CD8-positive, alpha-beta memory T cell (primary cell): ENCODE measurements at regions not wholly inside any gene's neighbourhood (a gene's known extent, or its start where the extent isn't known, plus 50 kb on each side); places are given as distances from the start of the nearest gene placed in this dataset.
"Not testable (repeated sequence)": the region's sequence is repeated elsewhere in the genome, so short reads cannot be mapped to it uniquely, and the experiment has no call there.

Experiments
- CTCF ChIA-PET: fragments of 350-600 bp; sonication (Branson Sonifier 250); formaldehyde crosslinking; loops from one replicate; lab custom pipeline; 2021; ENCODE audit warnings: antibody characterized with exemption; lab: Charles Lee
- POLR2A ChIA-PET: fragments of 350-600 bp; sonication (Branson Sonifier 250); formaldehyde crosslinking; loops from one replicate; lab custom pipeline; 2021; ENCODE audit warnings: antibody characterized with exemption; lab: Charles Lee
- DNase-seq, 5 donors: peaks; one replicate each; pipeline versions ENCODE4 v3.0.0 to v3.0.0-alpha.2; 2020 to 2022; ENCODE audit warnings: mixed read lengths in 1 of 5
- H3K27ac ChIP-seq: one replicate; pipeline ENCODE4 v1.7.0; 2013; ENCODE audit warnings: low read depth, mild to moderate bottlenecking, low read length, moderate library complexity
- H3K27me3 ChIP-seq: 2 replicates; pipeline ENCODE4 v1.7.0; 2013; ENCODE audit warnings: low read length, mild to moderate bottlenecking; ENCODE audit not compliant: insufficient read depth, poor library complexity, severe bottlenecking
- H3K36me3 ChIP-seq: 2 replicates; pipeline ENCODE4 v1.7.0; 2013; ENCODE audit warnings: mild to moderate bottlenecking, low read length, moderate library complexity; ENCODE audit not compliant: insufficient read depth
- H3K4me1 ChIP-seq: 2 replicates; pipeline ENCODE4 v1.7.0; 2013; ENCODE audit warnings: mild to moderate bottlenecking, low read length, moderate library complexity; ENCODE audit not compliant: insufficient read depth
- H3K4me3 ChIP-seq: 2 replicates; pipeline ENCODE4 v1.7.0; 2013; ENCODE audit warnings: mild to moderate bottlenecking, low read length
- H3K9me3 ChIP-seq: 2 replicates; pipeline ENCODE4 v1.7.0; 2013; ENCODE audit warnings: mild to moderate bottlenecking, low read length
- H3K27ac Mint-ChIP-seq, 8 donors: one replicate each; pipeline ENCODE4 v1.8.0; 2020 to 2021; ENCODE audit warnings: mixed read lengths in 8 of 8, mild to moderate bottlenecking in 6 of 8, inconsistent platforms in 3 of 8, moderate library complexity in 3 of 8
- H3K27me3 Mint-ChIP-seq, 2 donors: one replicate each; pipeline ENCODE4 v1.8.0; 2020 to 2021; ENCODE audit warnings: mixed read lengths in 2 of 2, mild to moderate bottlenecking in 1 of 2, moderate library complexity in 1 of 2
- H3K36me3 Mint-ChIP-seq, 3 donors: one replicate each; pipeline ENCODE4 v1.8.0; 2020 to 2021; ENCODE audit warnings: mixed read lengths in 3 of 3, inconsistent platforms in 1 of 3, mild to moderate bottlenecking in 1 of 3
- H3K4me1 Mint-ChIP-seq, 3 donors: one replicate each; pipeline ENCODE4 v1.8.0; 2020 to 2021; ENCODE audit warnings: mixed read lengths in 3 of 3, inconsistent platforms in 1 of 3, mild to moderate bottlenecking in 1 of 3
- H3K4me3 Mint-ChIP-seq, 7 donors: one replicate each; pipeline ENCODE4 v1.8.0; 2020 to 2021; ENCODE audit warnings: mixed read lengths in 7 of 7, mild to moderate bottlenecking in 6 of 7, moderate library complexity in 4 of 7, inconsistent platforms in 2 of 7
- H3K9me3 Mint-ChIP-seq, 5 donors: one replicate each; pipeline ENCODE4 v1.8.0; 2020 to 2022; ENCODE audit warnings: mixed read lengths in 5 of 5, mild to moderate bottlenecking in 3 of 5, moderate library complexity in 2 of 5, inconsistent platforms in 1 of 5

- H3K4me3 ChIP-seq, H3K27me3 ChIP-seq, H3K36me3 Mint-ChIP-seq, H3K36me3 ChIP-seq, H3K9me3 Mint-ChIP-seq, H3K27ac ChIP-seq, CTCF ChIA-PET, H3K4me1 Mint-ChIP-seq, H3K27me3 Mint-ChIP-seq, H3K27ac Mint-ChIP-seq, H3K4me3 Mint-ChIP-seq, POLR2A ChIA-PET, H3K9me3 ChIP-seq, DNase-seq, H3K4me1 ChIP-seq: not testable (repeated sequence)
Measured at GRCh38 chr21:5060364-5061083, 5460.9 kb upstream of the TPTE start.

- H3K27ac ChIP-seq, H3K9me3 Mint-ChIP-seq, H3K27ac Mint-ChIP-seq, H3K27me3 Mint-ChIP-seq, H3K4me1 ChIP-seq, H3K4me3 Mint-ChIP-seq, CTCF ChIA-PET, POLR2A ChIA-PET, H3K36me3 ChIP-seq, H3K27me3 ChIP-seq, H3K4me1 Mint-ChIP-seq, H3K9me3 ChIP-seq, H3K4me3 ChIP-seq, H3K36me3 Mint-ChIP-seq: not testable (repeated sequence)
- peak in 1 of 5 donors; percentile 13 for DNase-seq
Measured at GRCh38 chr21:5064581-5065142, 5456.7 kb upstream of the TPTE start.

GRCh38 chr21:5065240-5066211 lies 5455.9 kb upstream of the TPTE start:
- POLR2A ChIA-PET, H3K36me3 ChIP-seq, H3K9me3 Mint-ChIP-seq, H3K27ac Mint-ChIP-seq, H3K36me3 Mint-ChIP-seq, CTCF ChIA-PET, H3K27me3 Mint-ChIP-seq, H3K4me1 Mint-ChIP-seq, H3K4me3 ChIP-seq, H3K4me3 Mint-ChIP-seq, H3K9me3 ChIP-seq, H3K4me1 ChIP-seq, H3K27me3 ChIP-seq, H3K27ac ChIP-seq: not testable (repeated sequence)
- peak in 4 of 5 donors; percentile 45 to 70 (median 65) for DNase-seq

DNA sequence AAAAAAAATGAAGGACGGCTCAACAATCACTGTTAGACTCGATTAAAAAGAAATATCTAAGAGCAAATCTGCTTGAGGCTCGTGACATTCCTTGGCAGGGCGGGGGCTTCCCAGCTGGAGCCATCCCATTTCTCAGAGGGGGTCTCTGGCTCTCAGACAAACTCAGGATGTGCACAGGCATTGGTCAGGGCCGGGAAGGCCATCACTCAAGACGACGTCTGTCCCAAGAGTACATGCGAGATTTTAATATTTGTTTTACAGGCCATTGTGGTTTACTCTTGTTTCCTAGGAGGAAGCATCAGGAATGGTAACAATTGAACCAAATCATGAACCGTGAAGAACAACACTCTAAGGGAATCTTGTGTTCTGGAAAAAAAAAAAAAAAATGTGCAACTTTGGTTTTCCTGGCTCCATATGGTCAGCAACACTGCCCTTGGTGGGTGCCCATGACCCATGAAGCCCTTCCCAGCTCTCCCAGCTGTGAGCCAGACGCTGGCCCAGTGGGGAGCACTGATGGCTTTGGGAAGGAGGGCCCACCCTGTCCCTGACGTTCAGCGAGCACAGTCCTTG lies 5454.6 kb upstream of the TPTE start:
- H3K27me3 ChIP-seq, POLR2A ChIA-PET, DNase-seq, H3K27ac ChIP-seq, H3K36me3 ChIP-seq, H3K9me3 ChIP-seq, CTCF ChIA-PET, H3K4me3 Mint-ChIP-seq, H3K4me1 Mint-ChIP-seq, H3K36me3 Mint-ChIP-seq, H3K27ac Mint-ChIP-seq, H3K9me3 Mint-ChIP-seq, H3K4me3 ChIP-seq, H3K27me3 Mint-ChIP-seq, H3K4me1 ChIP-seq: not testable (repeated sequence)

DNA sequence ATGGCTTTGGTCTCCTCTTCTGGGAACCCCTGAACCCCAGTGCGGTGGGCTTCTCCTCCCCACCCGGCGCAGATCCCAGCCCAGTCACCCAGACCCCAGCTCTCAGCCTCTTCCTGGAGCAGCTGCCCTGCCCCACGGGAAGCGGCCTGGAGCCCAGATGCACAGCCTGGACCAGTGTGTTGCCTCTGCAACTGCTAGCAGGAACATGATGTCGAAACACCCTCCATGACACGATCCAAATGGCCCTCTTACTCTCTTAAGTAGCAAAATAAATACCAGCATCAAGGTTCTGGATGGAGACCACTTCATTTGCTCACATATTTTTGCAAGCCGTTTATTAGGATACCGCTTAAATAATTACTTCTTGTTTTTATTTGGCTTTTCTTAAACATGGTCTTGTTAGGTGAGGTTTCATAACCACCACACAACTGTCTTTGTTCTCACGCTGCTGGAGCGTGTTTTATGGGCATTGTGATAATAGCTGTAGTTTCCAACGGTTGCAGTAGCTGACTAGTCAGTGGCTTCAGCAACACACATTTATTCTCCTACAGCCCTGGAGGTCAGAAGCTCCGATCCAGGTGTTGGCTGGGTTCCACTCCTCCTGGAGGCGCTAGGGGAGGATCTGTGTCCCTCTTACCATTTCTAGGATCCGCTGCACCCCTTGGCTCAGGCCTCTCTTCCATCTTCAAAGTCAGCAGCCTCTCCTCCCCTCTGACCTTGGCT lies 5453.9 kb upstream of the TPTE start:
- H3K36me3 Mint-ChIP-seq, H3K9me3 ChIP-seq, H3K27me3 Mint-ChIP-seq, H3K27ac ChIP-seq, H3K4me1 ChIP-seq, H3K4me3 Mint-ChIP-seq, POLR2A ChIA-PET, H3K9me3 Mint-ChIP-seq, H3K27me3 ChIP-seq, H3K4me1 Mint-ChIP-seq, H3K4me3 ChIP-seq, DNase-seq, CTCF ChIA-PET, H3K36me3 ChIP-seq, H3K27ac Mint-ChIP-seq: not testable (repeated sequence)

- H3K4me3 Mint-ChIP-seq, H3K27me3 ChIP-seq, DNase-seq, H3K4me3 ChIP-seq, H3K4me1 ChIP-seq, H3K9me3 ChIP-seq, H3K36me3 ChIP-seq, H3K4me1 Mint-ChIP-seq, H3K27ac ChIP-seq, CTCF ChIA-PET, H3K36me3 Mint-ChIP-seq, H3K27ac Mint-ChIP-seq, H3K9me3 Mint-ChIP-seq, H3K27me3 Mint-ChIP-seq, POLR2A ChIA-PET: not testable (repeated sequence)
Measured at GRCh38 chr21:5068649-5069048, 5452.7 kb upstream of the TPTE start.

- H3K36me3 Mint-ChIP-seq, H3K27me3 ChIP-seq, H3K27ac ChIP-seq, H3K9me3 Mint-ChIP-seq, DNase-seq, H3K4me3 Mint-ChIP-seq, H3K27me3 Mint-ChIP-seq, H3K4me1 Mint-ChIP-seq, H3K9me3 ChIP-seq, H3K27ac Mint-ChIP-seq, H3K36me3 ChIP-seq, POLR2A ChIA-PET, CTCF ChIA-PET, H3K4me3 ChIP-seq, H3K4me1 ChIP-seq: not testable (repeated sequence)
Measured at GRCh38 chr21:5071180-5071579, 5450.2 kb upstream of the TPTE start.

DNA sequence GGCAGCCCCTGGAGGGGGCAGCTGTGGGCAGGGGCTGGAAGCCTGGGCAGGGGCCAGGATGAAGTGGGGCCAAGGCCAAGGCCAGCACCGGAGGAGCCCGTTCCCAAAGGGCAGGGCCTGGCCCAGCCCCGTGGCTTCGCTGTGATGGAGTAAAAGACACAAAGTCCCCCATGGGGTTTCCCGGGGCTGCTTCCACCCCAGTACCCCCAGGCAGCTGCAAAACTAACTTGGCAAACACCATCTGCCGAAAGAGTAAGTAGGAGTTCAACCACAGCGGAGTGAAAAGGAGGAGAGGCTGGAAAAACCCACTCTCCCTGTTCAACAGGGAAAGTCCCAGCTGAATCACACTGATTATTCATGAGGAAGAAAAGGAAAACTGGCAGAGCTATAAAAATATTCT lies 5444.5 kb upstream of the TPTE start:
- not testable (repeated sequence) for H3K4me1 Mint-ChIP-seq, H3K36me3 ChIP-seq

More for the DNA sequence above, 5444.5 kb upstream of the TPTE start:
- H3K36me3 Mint-ChIP-seq, H3K27ac Mint-ChIP-seq, H3K27ac ChIP-seq, CTCF ChIA-PET, DNase-seq, H3K9me3 ChIP-seq, H3K4me3 ChIP-seq, H3K4me3 Mint-ChIP-seq, H3K27me3 ChIP-seq, H3K4me1 ChIP-seq, H3K27me3 Mint-ChIP-seq, H3K9me3 Mint-ChIP-seq, POLR2A ChIA-PET: not testable (repeated sequence)
